Esophagus muscularis mucosa (tissue), 4 donors: ENCODE measurements at regions not wholly inside any gene's neighbourhood (a gene's known extent, or its start where the extent isn't known, plus 50 kb on each side); places are given as distances from the start of the nearest gene placed in this dataset.
A peak's percentile ranks its signal among the peaks of the same experiment; 100 is the strongest.

ENCODE experiments used
- DNase-seq: peaks from one replicate; pipeline ENCODE4 v3.0.0-alpha.2; 2017; ENCODE audit errors: extremely low spot score
- H3K27ac ChIP-seq, 4 donors: fragments of 200-600 bp; sonication (generic); replicated peaks in 1 of 4; 1 replicate in 3 of 4; 2 replicates in 1 of 4; pipeline ENCODE4 v1.5.1; 2016 to 2019; ENCODE audit warnings: mild to moderate bottlenecking in 1 of 4
- H3K27me3 ChIP-seq, 4 donors: fragments of 200-600 bp; sonication (generic); one replicate each; pipeline versions ENCODE4 v1.5.1 to v1.6.0; 2016 to 2019
- H3K36me3 ChIP-seq, 4 donors: fragments of 200-600 bp; sonication (generic); one replicate each; pipeline ENCODE4 v1.5.1; 2016 to 2019
- H3K4me1 ChIP-seq, 4 donors: fragments of 200-600 bp; sonication (generic); one replicate each; pipeline ENCODE4 v1.5.1; 2016 to 2019
- H3K4me3 ChIP-seq, 4 donors: fragments of 200-600 bp; sonication (generic); 1 replicate in 2 of 4; 2 replicates in 2 of 4; pipeline ENCODE4 v1.5.1; 2016 to 2019; ENCODE audit warnings: mild to moderate bottlenecking in 4 of 4, moderate library complexity in 1 of 4
- H3K9me3 ChIP-seq, 4 donors: fragments of 200-600 bp; sonication (generic); 1 replicate in 3 of 4; 2 replicates in 1 of 4; pipeline ENCODE4 v1.5.1; 2016 to 2019
- CTCF ChIP-seq, 3 experiments: fragments of 200-600 bp in 2 of 3; fragments of 450-650 bp in 1 of 3; sonication (generic) in 2 of 3; IDR thresholded peaks; one replicate each; pipeline ENCODE4 v1.5.1; 2017 to 2019; ENCODE audit warnings: antibody characterized with exemption in 3 of 3, mild to moderate bottlenecking in 2 of 3, moderate library complexity in 1 of 3
- EP300 ChIP-seq: sonication (generic); formaldehyde crosslinking; IDR thresholded peaks from one replicate; pipeline ENCODE4 v1.6.1; 2017; ENCODE audit warnings: antibody characterized with exemption
- POLR2A ChIP-seq: fragments of 450-650 bp; IDR thresholded peaks from one replicate; pipeline ENCODE4 v1.6.1; 2017; ENCODE audit warnings: antibody characterized with exemption, moderate library complexity, mild to moderate bottlenecking, low read depth
- POLR2AphosphoS5 ChIP-seq, 2 donors: sonication (generic); formaldehyde crosslinking; IDR thresholded peaks; one replicate each; pipeline ENCODE4 v1.6.1; 2017; ENCODE audit warnings: antibody characterized with exemption in 2 of 2
- WGBS: methylation state at CpG from one replicate; pipeline ENCODE4 v1.1.5; 2018; 5-methylcytosine and 5-hydroxymethylcytosine counted together
- intact Hi-C: fragments of 100-400 bp; cut with DNase I; formaldehyde crosslinking; loops from one replicate; pipeline ENCODE4 v1.15.1; 2023

DNA sequence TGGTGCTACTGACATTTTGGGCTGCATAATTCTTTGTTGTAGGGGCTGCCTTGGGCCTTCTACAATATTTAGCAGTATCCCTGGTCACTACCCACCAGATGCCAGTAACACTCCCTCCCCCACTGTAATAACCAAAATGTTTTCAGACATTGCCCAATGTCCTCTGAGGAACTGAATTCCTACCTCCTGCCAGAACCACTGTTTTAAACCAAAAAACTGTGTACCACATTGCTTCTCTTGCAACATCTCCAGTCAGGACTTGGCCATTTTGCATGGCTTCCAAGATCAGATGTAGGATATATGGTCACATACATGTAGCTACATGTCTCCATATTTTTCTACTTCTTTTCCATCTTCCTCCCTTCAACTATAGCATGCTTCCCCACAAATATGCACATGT lies 97.4 kb upstream of the IFNGR1 start:
- Histone ChIP-seq H3K27ac (no peak overlapping the region), H3K4me1 (peaks cover 4 to 17% (median 8%) of the 10 kb centered on the region in 4 donors), H3K27me3 (peaks cover 0 to 4% (median 0%) of the 10 kb centered on the region in 4 donors), H3K9me3 (no peaks in the 10 kb centered on the region), H3K4me3 (no peak overlapping the region), H3K36me3 (no peaks in the 10 kb centered on the region)
- DNase-seq = no peak
- intact Hi-C loops = loop anchor here (5.0 kb wide), 1 partner anchor 49 kb away; no protein-coding TSS in a partner anchor
- TF ChIP-seq EP300 (no peak), CTCF (IDR thresholded peaks at IDR 0.05) (no peak), POLR2AphosphoS5 (IDR thresholded peaks at IDR 0.05) (no peak), POLR2A (no peak)

DNA sequence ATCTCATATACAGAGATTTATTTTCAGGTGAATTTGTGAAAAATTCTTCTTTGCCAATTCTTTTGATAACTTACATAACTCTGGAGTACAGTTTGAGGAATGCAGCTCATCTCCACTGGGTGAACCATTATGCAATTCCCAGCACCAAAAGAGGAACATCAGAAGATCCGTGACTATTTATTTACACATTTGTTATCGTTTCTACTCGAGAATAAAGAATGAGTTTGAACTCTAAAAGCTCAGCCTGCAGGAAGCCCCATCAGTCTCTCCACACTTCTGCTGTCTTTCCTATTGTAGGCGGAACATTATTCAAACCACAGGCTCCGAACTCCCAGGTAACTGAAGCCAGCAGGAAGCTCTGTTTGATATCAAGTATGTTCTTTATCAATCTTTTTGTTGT lies 95.9 kb upstream of the IFNGR1 start:
- H3K36me3 ChIP-seq = no peaks in the 10 kb centered on the region
- no peaks in the 10 kb centered on the region for H3K9me3 ChIP-seq
- no peak for TF ChIP-seq POLR2A
- TF ChIP-seq POLR2AphosphoS5 (IDR thresholded peaks at IDR 0.05) = no peak
- no peak for TF ChIP-seq EP300
- no peak for TF ChIP-seq CTCF (IDR thresholded peaks at IDR 0.05)
- no peaks in the 10 kb centered on the region for H3K27me3 ChIP-seq
- H3K27ac ChIP-seq = no peak overlapping the region
- no peak for DNase-seq
- 28% methylated on average over 5 of the region's 5 CpGs for WGBS
- H3K4me3 ChIP-seq = no peak overlapping the region
- intact Hi-C loops = loop anchor here (2.0 to 5.0 kb wide), 2 partner anchors 48 to 220 kb away; no protein-coding TSS in a partner anchor
- peaks cover 4 to 17% (median 8%) of the 10 kb centered on the region in 4 donors for H3K4me1 ChIP-seq

DNA sequence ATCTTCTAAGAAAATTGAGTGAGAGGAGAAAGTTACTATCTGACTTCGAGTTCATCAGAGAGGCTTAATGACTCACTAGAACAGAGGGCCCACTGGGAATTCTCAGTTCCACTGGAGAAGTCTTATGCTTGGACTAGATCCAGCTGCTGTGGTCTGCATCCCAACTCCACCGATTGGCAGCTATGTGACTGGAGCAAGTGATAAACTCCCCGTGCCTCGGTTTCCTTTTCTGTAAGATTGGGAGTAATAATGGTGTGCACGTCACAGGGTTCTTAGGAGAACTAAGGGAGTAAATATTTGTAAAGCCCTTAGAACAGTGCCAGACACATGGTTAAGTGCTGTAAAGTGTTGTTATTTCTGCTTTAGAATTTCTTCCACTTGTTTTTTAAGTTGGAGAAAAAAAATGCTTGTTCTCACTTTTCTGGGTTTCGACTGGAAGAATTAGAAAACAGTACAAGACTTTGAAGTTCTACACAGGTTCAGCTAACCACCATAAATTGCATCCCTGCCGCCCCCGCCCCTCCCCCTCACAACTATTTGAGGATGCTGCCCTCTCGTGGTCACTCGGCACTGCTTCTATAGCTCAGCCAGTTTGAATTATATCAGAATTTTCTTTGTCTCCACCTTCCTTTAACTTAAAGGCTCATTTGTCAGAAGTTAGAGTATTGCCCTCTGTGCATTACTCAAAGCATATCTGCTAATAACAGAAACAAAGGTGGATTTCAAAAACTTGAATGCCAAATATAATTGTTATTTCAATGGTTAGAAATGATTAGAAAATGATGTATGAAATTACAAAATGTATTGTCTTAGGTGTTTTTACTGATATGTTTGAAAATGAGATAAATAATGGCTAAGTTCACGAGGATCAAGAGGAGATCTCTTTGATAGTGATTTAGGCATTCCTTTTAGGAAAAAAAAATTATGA lies 95.0 kb upstream of the IFNGR1 start:
- WGBS = 12% methylated on average over 11 of the region's 11 CpGs
- DNase-seq = no peak
- no peaks in the 10 kb centered on the region for H3K36me3 ChIP-seq
- no peak overlapping the region for H3K27ac ChIP-seq
- TF ChIP-seq EP300 (no peak), CTCF (IDR thresholded peaks at IDR 0.05) (peak; percentile 76 to 89 (median 83))
- peak overlapping the region in 2 of 4 donors; percentile 26 to 32 for H3K4me3 ChIP-seq
- H3K9me3 ChIP-seq = no peaks in the 10 kb centered on the region
- H3K4me1 ChIP-seq = peaks cover 8 to 22% (median 14%) of the 10 kb centered on the region in 4 donors
- H3K27me3 ChIP-seq = no peaks in the 10 kb centered on the region
- intact Hi-C loops = loop anchor here (2.0 kb wide), 1 partner anchor 219 kb away; no protein-coding TSS in a partner anchor

DNA sequence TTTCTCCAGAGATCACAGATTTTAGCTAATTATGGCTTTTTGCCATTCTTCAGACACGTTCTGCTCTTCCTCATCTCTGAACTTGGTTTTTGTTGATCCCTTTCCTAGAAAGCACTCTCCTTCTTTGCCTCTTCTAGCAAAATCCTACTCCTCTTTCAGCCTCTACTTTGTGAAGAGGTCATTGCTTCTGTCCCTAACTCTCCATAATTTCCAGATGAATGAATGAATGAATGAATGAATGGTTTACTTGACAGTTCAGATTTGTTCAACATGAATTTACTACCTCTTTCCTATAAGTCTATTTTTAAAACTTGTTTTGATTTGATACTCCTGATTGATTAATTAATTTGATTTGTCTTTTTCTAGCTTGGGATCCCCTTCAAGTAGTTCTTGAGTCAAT lies 94.0 kb upstream of the IFNGR1 start:
- Histone ChIP-seq H3K9me3 (no peaks in the 10 kb centered on the region), H3K36me3 (no peaks in the 10 kb centered on the region), H3K4me3 (no peak overlapping the region), H3K27ac (no peak overlapping the region), H3K27me3 (no peaks in the 10 kb centered on the region), H3K4me1 (peaks cover 10 to 23% (median 15%) of the 10 kb centered on the region in 4 donors)
- no peak for TF ChIP-seq EP300
- no peak for TF ChIP-seq POLR2A
- TF ChIP-seq CTCF (IDR thresholded peaks at IDR 0.05) = no peak
- no peak for TF ChIP-seq POLR2AphosphoS5 (IDR thresholded peaks at IDR 0.05)
- intact Hi-C loops = no loop called here
- DNase-seq = no peak
- 97% methylated on average over 1 of the region's 1 CpG for WGBS
